Erythroblast (primary cell): ENCODE measurements at regions not wholly inside any gene's neighbourhood (a gene's known extent, or its start where the extent isn't known, plus 50 kb on each side); places are given as distances from the start of the nearest gene placed in this dataset.
"Not testable (repeated sequence)": the region's sequence is repeated elsewhere in the genome, so short reads cannot be mapped to it uniquely, and the experiment has no call there.

Source experiments
- GATA1 ChIP-seq: IDR thresholded peaks from 2 replicates; pipeline ENCODE4 v1.6.1; 2011; ENCODE audit warnings: low read depth, mild to moderate bottlenecking, control low read depth, low read length, moderate library complexity
- POLR2A ChIP-seq: IDR thresholded peaks from 2 replicates; pipeline ENCODE4 v1.6.1; 2011; ENCODE audit warnings: mild to moderate bottlenecking, low read length

GRCh38 chr1:146479188-146479587 is 250.4 kb upstream of the NOTCH2NLA start:
- not testable (repeated sequence) for TF ChIP-seq POLR2A, GATA1
